Keratinocyte (primary cell): ENCODE measurements at regions not wholly inside any gene's neighbourhood (a gene's known extent, or its start where the extent isn't known, plus 50 kb on each side); places are given as distances from the start of the nearest gene placed in this dataset.

Experiments
- CTCF ChIP-seq, 3 experiments: IDR thresholded peaks in 1 of 3; conservative IDR thresholded peaks in 1 of 3; optimal IDR thresholded peaks in 1 of 3; 2 replicates in 2 of 3; 3 replicates in 1 of 3; pipeline versions ENCODE3 to v1.5.1; 2011; ENCODE audit warnings: low read length in 3 of 3, mild to moderate bottlenecking in 3 of 3, moderate library complexity in 2 of 3, control low read depth in 1 of 3, inconsistent platforms in 1 of 3; ENCODE audit not compliant: insufficient read depth in 2 of 3; ENCODE audit errors: extremely low read depth in 1 of 3
- EZH2 ChIP-seq: IDR thresholded peaks from one replicate; pipeline ENCODE4 v1.6.1; 2012; ENCODE audit warnings: inconsistent platforms, mild to moderate bottlenecking, low read length, moderate library complexity

DNA sequence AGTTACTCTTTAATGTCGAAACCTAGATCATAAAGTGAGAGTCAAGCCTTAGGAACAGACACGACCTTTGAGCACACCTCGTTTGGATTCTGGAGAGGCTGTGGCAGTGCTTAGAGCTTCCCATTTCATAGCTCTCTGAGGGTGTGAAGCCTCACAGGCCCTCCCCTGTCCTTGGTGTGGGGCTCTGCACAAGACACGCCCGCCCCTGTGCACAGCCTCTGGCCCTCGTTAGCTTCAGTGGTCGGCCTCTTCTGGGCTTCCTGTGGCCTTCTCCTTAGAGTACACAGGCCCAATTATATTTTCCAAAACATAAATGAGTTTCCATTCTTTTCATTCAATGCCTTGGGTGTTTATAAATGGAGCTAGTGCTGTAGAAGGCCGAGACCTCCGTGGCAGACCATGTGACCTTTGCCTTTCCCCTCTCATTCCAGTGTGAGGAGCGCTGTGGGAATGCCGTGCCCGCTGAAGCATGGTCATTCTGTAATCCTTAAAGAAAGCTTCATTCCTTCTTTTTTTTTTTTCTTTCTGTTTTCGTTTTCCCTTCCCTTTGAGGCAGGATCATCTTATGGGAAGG, 208.6 kb downstream of the DCDC2C start:
- TF ChIP-seq CTCF (optimal IDR thresholded peaks at IDR 0.05 in 1 of 3, IDR thresholded peaks at IDR 0.05 in 1 of 3, conservative IDR thresholded peaks at IDR 0.05 in 1 of 3; ENCODE audit: extremely low read depth in 1 of 3, insufficient read depth in 2 of 3, low read length in 3 of 3) (no peak), EZH2 (no peak)
